AG04450 (cell line): ENCODE measurements at regions not wholly inside any gene's neighbourhood (a gene's known extent, or its start where the extent isn't known, plus 50 kb on each side); places are given as distances from the start of the nearest gene placed in this dataset.

Source experiments
- CTCF ChIA-PET: fragments of 300-600, 350-600 bp; formaldehyde crosslinking; extraction: SDS; loops from one replicate; lab custom pipeline; 2022; ENCODE audit warnings: antibody characterized with exemption, inconsistent platforms; lab: Charles Lee
- POLR2A ChIA-PET: fragments of 350-600 bp; formaldehyde crosslinking; extraction: SDS; loops from one replicate; lab custom pipeline; 2021; ENCODE audit warnings: antibody characterized with exemption, inconsistent platforms; lab: Yijun Ruan, JAX
- DNase-seq: peaks from one replicate; pipeline ENCODE4 v3.0.0-alpha.2; 2011; ENCODE audit warnings: low read depth, low spot score
- H3K27ac ChIP-seq: one replicate; pipeline ENCODE4 v1.5.1; 2012; ENCODE audit warnings: low read depth, low read length, control low read depth
- H3K27me3 ChIP-seq: one replicate; pipeline ENCODE4 v1.6.0; 2012; ENCODE audit warnings: low read length; ENCODE audit not compliant: control insufficient read depth, insufficient read depth
- H3K4me3 ChIP-seq: 2 replicates; pipeline ENCODE4 v1.5.1; 2011; ENCODE audit warnings: mild to moderate bottlenecking, low read depth, low read length, control low read depth
- H3K9me3 ChIP-seq: 2 replicates; pipeline ENCODE4 v1.5.1; 2012; ENCODE audit warnings: low read length; ENCODE audit not compliant: control insufficient read depth, insufficient read depth
- CTCF ChIP-seq: IDR thresholded peaks from 2 replicates; pipeline ENCODE4 v1.5.1; 2011; ENCODE audit warnings: low read depth, low read length, control low read depth, inconsistent platforms

GRCh38 chr1:195744256-195744655 lies 864.0 kb downstream of the KCNT2 start:
- H3K27ac ChIP-seq: no peak overlapping the region
- no peaks in the 10 kb centered on the region for H3K27me3 ChIP-seq
- DNase-seq: no peak
- CTCF ChIA-PET: no interaction called here
- POLR2A ChIA-PET: no interaction called here
- no peak for TF ChIP-seq CTCF
- H3K4me3 ChIP-seq: no peak overlapping the region
- H3K9me3 ChIP-seq: peaks cover 8% of the 10 kb centered on the region

DNA sequence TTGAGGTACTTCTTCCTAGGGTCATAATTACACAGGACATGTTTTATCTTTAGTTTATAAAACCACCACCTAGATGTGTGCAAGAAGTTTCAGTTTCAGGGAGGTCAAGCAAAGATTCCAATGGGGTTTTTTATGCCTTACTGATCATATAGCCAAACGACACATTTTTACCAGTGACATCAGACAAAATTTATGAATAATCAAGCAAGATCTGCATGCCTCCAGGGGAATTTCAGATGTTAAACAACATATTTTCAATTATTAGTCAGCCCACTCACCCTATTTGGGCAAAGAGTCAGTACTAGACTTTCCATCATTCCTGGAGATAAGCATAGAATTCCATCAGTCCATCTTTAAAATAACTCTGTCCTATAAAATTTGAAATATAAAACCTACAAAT lies 867.4 kb downstream of the KCNT2 start:
- ChIA-PET POLR2A (no interaction called here), CTCF (no interaction called here)
- DNase-seq: no peak
- no peaks in the 10 kb centered on the region for H3K27me3 ChIP-seq
- TF ChIP-seq CTCF: no peak
- peaks cover 8% of the 10 kb centered on the region for H3K9me3 ChIP-seq
- H3K27ac ChIP-seq: no peak overlapping the region
- no peak overlapping the region for H3K4me3 ChIP-seq

- no peak for DNase-seq
- ChIA-PET POLR2A (no interaction called here), CTCF (no interaction called here)
Measured at GRCh38 chr1:195738966-195739650, 869.1 kb downstream of the KCNT2 start.

DNA sequence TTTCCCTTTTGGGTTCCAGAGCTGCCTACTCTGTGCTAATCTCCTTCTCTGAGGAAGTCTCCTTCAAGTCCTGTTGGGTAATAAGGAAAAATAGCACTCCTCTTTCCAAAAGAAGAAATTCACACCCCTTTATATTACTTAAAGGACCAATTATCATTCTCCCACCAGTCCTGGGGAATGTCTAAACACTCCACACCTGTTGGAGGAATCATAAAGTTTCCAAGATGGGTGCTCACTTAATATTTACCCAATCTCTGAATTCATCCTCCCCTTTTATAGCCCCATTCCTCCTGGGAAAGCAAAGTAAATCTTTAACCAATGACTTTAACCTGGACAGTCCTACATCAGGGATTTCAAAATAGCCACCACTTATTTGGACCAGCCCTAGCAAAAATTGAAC lies 873.1 kb downstream of the KCNT2 start:
- no peak for DNase-seq
- CTCF ChIA-PET: no interaction called here
- Histone ChIP-seq H3K9me3 (no peaks in the 10 kb centered on the region), H3K27ac (no peak overlapping the region), H3K27me3 (no peaks in the 10 kb centered on the region), H3K4me3 (no peak overlapping the region)
- POLR2A ChIA-PET: no interaction called here
- no peak for TF ChIP-seq CTCF

More at GRCh38 chr1:195738966-195739650, 869.1 kb downstream of the KCNT2 start:
- no peaks in the 10 kb centered on the region for H3K27me3 ChIP-seq
- H3K9me3 ChIP-seq: peaks cover 5% of the 10 kb centered on the region
- H3K27ac ChIP-seq: no peak overlapping the region
- no peak for TF ChIP-seq CTCF
- H3K4me3 ChIP-seq: no peak overlapping the region

DNA sequence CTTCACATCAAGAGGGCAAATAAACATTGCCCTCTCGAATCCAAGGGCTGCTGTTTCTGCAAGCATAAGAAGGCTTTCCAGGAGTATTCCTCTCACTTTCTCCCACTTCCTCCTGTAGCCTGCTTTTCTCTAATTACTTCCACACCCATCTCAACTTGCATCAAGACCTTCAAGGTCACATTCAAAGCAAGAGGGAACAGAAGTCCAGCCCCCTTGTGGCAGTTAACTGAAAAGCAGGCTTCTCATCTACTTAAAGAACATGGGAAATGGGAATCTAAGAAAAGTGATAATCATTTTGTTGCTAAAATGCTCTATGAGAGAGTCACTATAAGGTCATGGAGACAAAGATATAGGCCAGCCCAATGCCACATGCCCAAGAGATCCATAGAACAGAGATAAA lies 874.4 kb downstream of the KCNT2 start:
- TF ChIP-seq CTCF: peak; percentile 46
- Histone ChIP-seq H3K27ac (no peak overlapping the region), H3K9me3 (no peaks in the 10 kb centered on the region), H3K27me3 (no peaks in the 10 kb centered on the region), H3K4me3 (no peak overlapping the region)
- POLR2A ChIA-PET: no interaction called here
- no peak for DNase-seq
- CTCF ChIA-PET: interaction anchor here (0.9 to 1.1 kb wide), 2 partner anchors 11 to 24 kb away, joined by 3 to 4 read pairs; no protein-coding TSS in a partner anchor
